Mesodermal cell (in vitro differentiated cells): ENCODE measurements at regions not wholly inside any gene's neighbourhood (a gene's known extent, or its start where the extent isn't known, plus 50 kb on each side); places are given as distances from the start of the nearest gene placed in this dataset.
"Not testable (repeated sequence)": the region's sequence is repeated elsewhere in the genome, so short reads cannot be mapped to it uniquely, and the experiment has no call there.

Experiments used
- H3K27ac ChIP-seq: 2 replicates; pipeline ENCODE4 v1.7.0; 2013; ENCODE audit warnings: mild to moderate bottlenecking, low read depth, low read length, moderate library complexity; ENCODE audit not compliant: severe bottlenecking
- H3K36me3 ChIP-seq: 2 replicates; pipeline ENCODE4 v1.7.1; 2013; ENCODE audit warnings: mild to moderate bottlenecking, low read length, moderate library complexity; ENCODE audit not compliant: control insufficient read depth, insufficient read depth
- H3K4me1 ChIP-seq: one replicate; pipeline ENCODE4 v1.7.1; 2013; ENCODE audit warnings: mild to moderate bottlenecking, low read length; ENCODE audit not compliant: insufficient read depth, control insufficient read depth, poor library complexity, severe bottlenecking
- H3K4me3 ChIP-seq: 2 replicates; pipeline ENCODE4 v1.7.0; 2013; ENCODE audit warnings: low read length, control low read depth, mild to moderate bottlenecking; ENCODE audit not compliant: insufficient read depth, poor library complexity, severe bottlenecking; ENCODE audit errors: extremely low read depth
- H3K9me3 ChIP-seq: 2 replicates; pipeline ENCODE4 v1.7.1; 2013; ENCODE audit warnings: mild to moderate bottlenecking, low read length, moderate library complexity; ENCODE audit not compliant: control insufficient read depth
- WGBS, 2 experiments: methylation state at CpG; one replicate each; pipeline ENCODE4 v1.1.5; 2013; ENCODE audit warnings: missing lambda C conversion rate in 2 of 2; ENCODE audit not compliant: insufficient coverage in 2 of 2; 5-methylcytosine and 5-hydroxymethylcytosine counted together

DNA sequence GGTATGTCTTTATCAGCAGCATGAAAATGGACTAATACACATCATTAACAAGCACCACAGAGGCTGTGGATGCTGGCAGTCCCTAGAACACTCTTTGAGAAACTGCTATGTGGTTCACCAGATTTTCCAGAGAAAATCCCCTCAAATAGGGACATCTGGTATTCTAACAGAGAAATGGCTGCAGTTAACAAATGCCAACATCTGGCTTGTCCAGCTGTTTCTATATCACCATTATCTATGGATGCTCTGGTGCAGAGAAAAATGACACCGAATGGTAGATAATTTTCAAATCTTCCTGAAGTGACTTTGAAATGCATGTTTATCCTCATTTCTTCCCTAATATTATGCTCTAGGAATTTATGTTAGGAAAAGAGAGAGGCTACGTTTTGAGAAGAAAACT is 403.5 kb upstream of the PROX1 start:
- Histone ChIP-seq H3K27ac (no peak overlapping the region), H3K36me3 (no peaks in the 10 kb centered on the region), H3K4me3 (no peak overlapping the region), H3K4me1 (no peaks in the 10 kb centered on the region), H3K9me3 (no peaks in the 10 kb centered on the region)
- no CpG with 5 or more reads among the region's 2 CpGs for WGBS, 2 experiments

DNA sequence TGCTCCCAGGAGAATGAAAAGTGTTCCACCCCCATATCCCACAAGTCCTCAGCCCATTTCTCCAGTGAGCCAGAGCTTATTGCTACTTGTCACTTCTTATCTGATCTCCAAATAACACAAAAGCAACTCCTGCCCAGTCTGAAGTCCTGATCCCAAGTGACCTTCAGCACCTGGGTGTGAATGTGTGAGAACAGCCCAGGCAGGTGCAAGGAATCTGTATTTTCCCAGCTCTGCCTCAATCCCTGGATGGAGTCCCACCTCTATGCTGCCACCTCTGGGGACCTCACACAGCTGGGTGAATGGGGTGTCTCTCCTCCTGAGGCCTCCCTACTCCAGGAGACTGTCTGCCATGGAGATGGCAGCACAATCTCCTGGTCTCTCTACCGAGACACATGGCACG is 402.4 kb upstream of the PROX1 start:
- H3K4me3 ChIP-seq: no peak overlapping the region
- 93 to 100% methylated on average over 2 of the region's 2 CpGs for WGBS, 2 experiments
- H3K9me3 ChIP-seq: no peaks in the 10 kb centered on the region
- H3K27ac ChIP-seq: no peak overlapping the region
- no peaks in the 10 kb centered on the region for H3K36me3 ChIP-seq
- H3K4me1 ChIP-seq: no peaks in the 10 kb centered on the region

- no peaks in the 10 kb centered on the region for H3K9me3 ChIP-seq
- H3K4me1 ChIP-seq: no peaks in the 10 kb centered on the region
- 86 to 89% methylated on average over 2 of the region's 6 CpGs for WGBS, 2 experiments
- H3K27ac ChIP-seq: no peak overlapping the region
- H3K36me3 ChIP-seq: no peaks in the 10 kb centered on the region
- no peak overlapping the region for H3K4me3 ChIP-seq
Measured at GRCh38 chr1:213585959-213586586, 401.7 kb upstream of the PROX1 start.

- no CpG with 5 or more reads among the region's 1 CpG for WGBS, 2 experiments
- Histone ChIP-seq H3K9me3 (no peaks in the 10 kb centered on the region), H3K4me3 (no peak overlapping the region), H3K36me3 (no peaks in the 10 kb centered on the region), H3K4me1 (no peaks in the 10 kb centered on the region), H3K27ac (no peak overlapping the region)
Measured at GRCh38 chr1:213586587-213586972, 401.2 kb upstream of the PROX1 start.

- no peak overlapping the region for H3K4me3 ChIP-seq
- H3K36me3 ChIP-seq: no peaks in the 10 kb centered on the region
- H3K4me1 ChIP-seq: no peaks in the 10 kb centered on the region
- H3K9me3 ChIP-seq: no peaks in the 10 kb centered on the region
- 94 to 98% methylated on average over 6 to 7 of the region's 7 CpGs for WGBS, 2 experiments
- no peak overlapping the region for H3K27ac ChIP-seq
Measured at GRCh38 chr1:213596729-213597128, 391.0 kb upstream of the PROX1 start.

GRCh38 chr1:213598263-213598662 is 389.5 kb upstream of the PROX1 start:
- H3K27ac ChIP-seq: no peak overlapping the region

GRCh38 chr1:213600879-213601278 is 386.9 kb upstream of the PROX1 start:
- H3K4me3 ChIP-seq: no peak overlapping the region
- no peaks in the 10 kb centered on the region for H3K36me3 ChIP-seq

More at GRCh38 chr1:213598263-213598662, 389.5 kb upstream of the PROX1 start:
- Histone ChIP-seq H3K9me3 (no peaks in the 10 kb centered on the region), H3K4me3 (no peak overlapping the region), H3K36me3 (no peaks in the 10 kb centered on the region), H3K4me1 (no peaks in the 10 kb centered on the region)
- 100% methylated on average over 2 of the region's 3 CpGs; no CpG with 5 or more reads in 1 of the 2 experiments for WGBS, 2 experiments

GRCh38 chr1:213601705-213602104 is 386.1 kb upstream of the PROX1 start:
- not testable (repeated sequence) for H3K36me3 ChIP-seq, H3K4me3 ChIP-seq, H3K9me3 ChIP-seq, H3K4me1 ChIP-seq, H3K27ac ChIP-seq

More at GRCh38 chr1:213600879-213601278, 386.9 kb upstream of the PROX1 start:
- H3K27ac ChIP-seq: no peak overlapping the region
- no peaks in the 10 kb centered on the region for H3K9me3 ChIP-seq
- no peaks in the 10 kb centered on the region for H3K4me1 ChIP-seq

DNA sequence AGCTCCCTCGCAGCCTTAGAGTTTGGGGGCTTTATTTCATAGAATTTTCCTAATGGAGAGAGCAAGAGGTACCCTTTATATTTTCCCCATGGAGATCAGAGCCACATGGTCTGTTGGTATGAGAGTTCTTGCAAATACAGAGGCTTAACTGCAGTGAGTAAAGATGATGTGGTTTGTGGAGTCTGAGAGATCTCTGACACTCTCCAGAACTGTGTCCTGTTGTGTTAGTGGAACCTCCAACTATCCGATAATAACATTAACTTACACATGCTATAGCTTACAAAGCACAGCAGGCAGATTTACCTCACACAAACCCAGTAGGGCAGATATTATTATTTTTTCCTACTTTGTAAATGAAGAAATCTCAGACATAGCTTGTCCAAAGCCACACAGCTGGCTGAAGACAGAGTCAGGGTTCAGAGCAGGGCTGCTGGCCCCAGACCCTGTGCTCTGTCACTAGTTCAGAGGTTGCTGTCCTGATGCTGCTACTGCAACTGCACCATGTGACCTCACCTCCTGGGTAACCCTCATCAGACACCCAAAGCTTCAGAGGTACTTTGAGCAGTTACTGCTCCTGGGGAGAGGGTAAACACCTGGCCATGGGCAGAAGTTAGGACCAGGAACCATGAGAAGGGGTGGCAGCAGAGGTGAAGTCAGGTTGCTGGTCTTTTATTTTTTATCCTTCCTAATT is 384.8 kb upstream of the PROX1 start:
- H3K27ac ChIP-seq: no peak overlapping the region
- H3K9me3 ChIP-seq: no peaks in the 10 kb centered on the region
- no peaks in the 10 kb centered on the region for H3K4me1 ChIP-seq
- WGBS, 2 experiments: no CpG with 5 or more reads among the region's 2 CpGs
- H3K4me3 ChIP-seq: no peak overlapping the region
- no peaks in the 10 kb centered on the region for H3K36me3 ChIP-seq

DNA sequence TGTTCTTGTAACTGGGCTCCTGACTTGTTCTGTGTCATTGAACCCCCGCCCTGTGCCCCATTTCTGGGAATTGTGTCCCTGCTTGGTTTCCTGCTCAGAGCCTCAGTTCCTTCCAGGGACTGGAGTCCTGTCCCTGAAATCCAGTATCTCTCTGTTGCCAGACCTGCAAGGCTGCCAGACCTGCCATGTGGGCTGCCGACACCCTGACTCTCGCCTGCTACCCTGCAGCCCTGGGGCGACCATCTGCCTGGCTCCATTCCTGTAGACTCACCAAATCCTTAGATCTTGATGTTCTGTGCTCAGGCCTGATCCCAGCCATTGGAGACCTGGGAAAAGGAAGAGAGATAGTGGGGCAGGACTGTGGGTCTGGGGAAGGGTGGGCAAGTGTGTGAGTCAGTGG is 383.3 kb upstream of the PROX1 start:
- Histone ChIP-seq H3K36me3 (no peaks in the 10 kb centered on the region), H3K4me1 (no peaks in the 10 kb centered on the region), H3K27ac (no peak overlapping the region), H3K4me3 (no peak overlapping the region), H3K9me3 (no peaks in the 10 kb centered on the region)
- 89 to 100% methylated on average over 1 to 4 of the region's 4 CpGs for WGBS, 2 experiments

DNA sequence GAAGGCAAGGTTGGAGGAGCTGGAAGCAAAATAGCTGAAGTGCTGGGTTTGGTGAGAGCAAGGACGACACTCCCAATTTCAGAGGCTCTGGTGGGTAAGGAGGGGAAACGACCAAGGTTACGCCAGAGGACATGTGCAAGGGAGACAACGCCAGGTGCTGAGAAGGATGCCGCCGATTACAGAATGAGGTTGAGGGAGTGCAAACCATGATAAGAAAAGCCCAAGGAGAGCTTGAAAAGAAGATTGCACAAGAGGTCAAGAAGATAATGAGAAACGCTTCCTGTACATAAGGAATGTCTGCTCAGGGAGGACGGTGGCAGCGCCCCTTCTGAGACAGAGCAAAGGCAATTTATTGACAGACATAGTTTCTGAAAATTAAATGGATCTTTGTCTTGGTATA is 382.0 kb upstream of the PROX1 start:
- H3K4me3 ChIP-seq: no peak overlapping the region
- H3K36me3 ChIP-seq: no peaks in the 10 kb centered on the region
- WGBS, 2 experiments: 92 to 93% methylated on average over 7 to 9 of the region's 9 CpGs
- H3K27ac ChIP-seq: no peak overlapping the region
- H3K4me1 ChIP-seq: no peaks in the 10 kb centered on the region
- H3K9me3 ChIP-seq: no peaks in the 10 kb centered on the region
